Fibroblast of lung (primary cell): ENCODE measurements at regions not wholly inside any gene's neighbourhood (a gene's known extent, or its start where the extent isn't known, plus 50 kb on each side); places are given as distances from the start of the nearest gene placed in this dataset.
"Not testable (repeated sequence)": the region's sequence is repeated elsewhere in the genome, so short reads cannot be mapped to it uniquely, and the experiment has no call there.

ENCODE experiments used
- DNase-seq, 2 donors: peaks; one replicate each; pipeline versions ENCODE4 v3.0.0 to v3.0.0-alpha.2; 2010; ENCODE audit warnings: low read depth in 2 of 2
- H2AFZ ChIP-seq: 2 replicates; pipeline ENCODE4 v1.5.1; 2012; ENCODE audit warnings: low read length, control low read depth, inconsistent platforms
- H3K27ac ChIP-seq: 2 replicates; pipeline ENCODE4 v1.5.1; 2011; ENCODE audit warnings: low read length, control low read depth; ENCODE audit not compliant: insufficient read depth
- H3K27me3 ChIP-seq: 2 replicates; pipeline ENCODE4 v1.5.1; 2011; ENCODE audit warnings: mild to moderate bottlenecking, low read length; ENCODE audit not compliant: control insufficient read depth, insufficient read depth
- H3K36me3 ChIP-seq: 2 replicates; pipeline ENCODE4 v1.5.1; 2011; ENCODE audit warnings: low read length; ENCODE audit not compliant: control insufficient read depth, insufficient read depth
- H3K4me1 ChIP-seq: 2 replicates; pipeline ENCODE4 v1.5.1; 2011; ENCODE audit warnings: low read length; ENCODE audit not compliant: control insufficient read depth, insufficient read depth; ENCODE audit errors: extremely low read depth
- H3K4me2 ChIP-seq: 2 replicates; pipeline ENCODE4 v1.5.1; 2011; ENCODE audit warnings: low read length, control low read depth; ENCODE audit not compliant: insufficient read depth; ENCODE audit errors: extremely low read depth
- H3K4me3 ChIP-seq, 4 experiments: fragments of 200-600 bp in 1 of 4; sonication (generic) in 1 of 4; replicated peaks in 1 of 4; 2 replicates each; pipeline ENCODE4 v1.5.1; 2011 to 2016; ENCODE audit warnings: low read length in 4 of 4, low read depth in 3 of 4, mild to moderate bottlenecking in 3 of 4, control low read depth in 2 of 4, inconsistent platforms in 1 of 4, mixed read lengths in 1 of 4; ENCODE audit not compliant: insufficient read depth in 1 of 4; ENCODE audit errors: control extremely low read depth in 1 of 4
- H3K79me2 ChIP-seq: 2 replicates; pipeline ENCODE4 v1.5.1; 2012; ENCODE audit warnings: mild to moderate bottlenecking, low read length, inconsistent platforms; ENCODE audit not compliant: control insufficient read depth, insufficient read depth
- H3K9ac ChIP-seq: 2 replicates; pipeline ENCODE4 v1.5.1; 2011; ENCODE audit warnings: mild to moderate bottlenecking, low read length, control low read depth; ENCODE audit not compliant: insufficient read depth
- H3K9me3 ChIP-seq: 2 replicates; pipeline ENCODE4 v1.5.1; 2012; ENCODE audit warnings: low read depth, low read length; ENCODE audit not compliant: control insufficient read depth, insufficient read depth
- H4K20me1 ChIP-seq: 2 replicates; pipeline ENCODE4 v1.5.1; 2011; ENCODE audit warnings: low read length; ENCODE audit not compliant: control insufficient read depth, insufficient read depth; ENCODE audit errors: extremely low read depth
- CTCF ChIP-seq, 2 donors: IDR thresholded peaks in 1 of 2; conservative IDR thresholded peaks in 1 of 2; 1 replicate in 1 of 2; 2 replicates in 1 of 2; pipeline ENCODE4 v1.5.1; 2011 to 2012; ENCODE audit warnings: low read length in 2 of 2, control low read depth in 1 of 2, inconsistent platforms in 1 of 2, low read depth in 1 of 2, mild to moderate bottlenecking in 1 of 2
- EZH2 ChIP-seq: IDR thresholded peaks from 2 replicates; pipeline ENCODE4 v1.5.1; 2012; ENCODE audit warnings: low read length, control low read depth, mild to moderate bottlenecking; ENCODE audit errors: missing control alignments

- Histone ChIP-seq H3K27me3 (no peaks in the 10 kb centered on the region), H3K4me1 (no peaks in the 10 kb centered on the region), H3K4me3 (no peak overlapping the region)
These were observed 74.0 kb upstream of the RALGAPA2 start for GRCh38 chr20:20786428-20786827.

GRCh38 chr20:20785226-20785625, 72.8 kb upstream of the RALGAPA2 start:
- no peak overlapping the region for H3K4me2 ChIP-seq

More at GRCh38 chr20:20786428-20786827, 74.0 kb upstream of the RALGAPA2 start:
- H2AFZ ChIP-seq, result no peak overlapping the region
- TF ChIP-seq EZH2, result no peak
- no peak for TF ChIP-seq CTCF (conservative IDR thresholded peaks at IDR 0.05 in 1 of 2, IDR thresholded peaks at IDR 0.05 in 1 of 2; ENCODE audit: low read depth in 1 of 2, low read length in 2 of 2)
- H3K79me2 ChIP-seq, result no peaks in the 10 kb centered on the region
- DNase-seq, result no peak
- no peaks in the 10 kb centered on the region for H4K20me1 ChIP-seq
- H3K36me3 ChIP-seq, result no peaks in the 10 kb centered on the region
- H3K27ac ChIP-seq, result no peak overlapping the region
- no peaks in the 10 kb centered on the region for H3K9me3 ChIP-seq
- H3K4me2 ChIP-seq, result no peak overlapping the region
- H3K9ac ChIP-seq, result no peak overlapping the region

GRCh38 chr20:20784450-20784849, 72.0 kb upstream of the RALGAPA2 start:
- H3K27me3 ChIP-seq, DNase-seq, H3K79me2 ChIP-seq, H2AFZ ChIP-seq, H3K27ac ChIP-seq, H3K4me1 ChIP-seq, H3K9me3 ChIP-seq, H3K4me3 ChIP-seq, H3K9ac ChIP-seq, H4K20me1 ChIP-seq, H3K4me2 ChIP-seq, H3K36me3 ChIP-seq: not testable (repeated sequence)

More at GRCh38 chr20:20785226-20785625, 72.8 kb upstream of the RALGAPA2 start:
- Histone ChIP-seq H3K36me3 (no peaks in the 10 kb centered on the region), H3K9me3 (no peaks in the 10 kb centered on the region), H3K4me3 (no peak overlapping the region), H4K20me1 (no peaks in the 10 kb centered on the region), H3K79me2 (no peaks in the 10 kb centered on the region), H2AFZ (no peak overlapping the region), H3K27me3 (no peaks in the 10 kb centered on the region), H3K27ac (no peak overlapping the region), H3K4me1 (no peaks in the 10 kb centered on the region), H3K9ac (no peak overlapping the region)
- TF ChIP-seq EZH2 (no peak), CTCF (conservative IDR thresholded peaks at IDR 0.05 in 1 of 2, IDR thresholded peaks at IDR 0.05 in 1 of 2; ENCODE audit: low read depth in 1 of 2, low read length in 2 of 2) (no peak)
- DNase-seq, result no peak

- no peaks in the 10 kb centered on the region for H3K27me3 ChIP-seq
- H3K4me1 ChIP-seq, result no peaks in the 10 kb centered on the region
- H3K9me3 ChIP-seq, result no peaks in the 10 kb centered on the region
- no peak overlapping the region for H2AFZ ChIP-seq
- no peaks in the 10 kb centered on the region for H3K36me3 ChIP-seq
- no peaks in the 10 kb centered on the region for H3K79me2 ChIP-seq
- no peak for DNase-seq
- no peak overlapping the region for H3K4me3 ChIP-seq
- no peaks in the 10 kb centered on the region for H4K20me1 ChIP-seq
- TF ChIP-seq CTCF (conservative IDR thresholded peaks at IDR 0.05 in 1 of 2, IDR thresholded peaks at IDR 0.05 in 1 of 2; ENCODE audit: low read depth in 1 of 2, low read length in 2 of 2), result no peak
- no peak for TF ChIP-seq EZH2
- H3K9ac ChIP-seq, result no peak overlapping the region
- H3K27ac ChIP-seq, result no peak overlapping the region
- no peak overlapping the region for H3K4me2 ChIP-seq
These were observed 71.0 kb upstream of the RALGAPA2 start for GRCh38 chr20:20783450-20783849.
